Activated B cell treated with CpG ODN at 0.5 μM for 24 hours (primary cell): ENCODE measurements at regions not wholly inside any gene's neighbourhood (a gene's known extent, or its start where the extent isn't known, plus 50 kb on each side); places are given as distances from the start of the nearest gene placed in this dataset.

ENCODE experiments used
- ATAC-seq: fragments of 200-7000 bp; cut with Tn5 transposase; one replicate; pipeline ENCODE4 v1.10.0; 2021; ENCODE audit warnings: low read depth, mild to moderate bottlenecking, moderate library complexity
- CTCF ChIA-PET: fragments of 350-600 bp; sonication (Branson Sonifier 250); formaldehyde crosslinking; loops from one replicate; lab custom pipeline; 2021; ENCODE audit warnings: antibody characterized with exemption; lab: Charles Lee
- POLR2A ChIA-PET: fragments of 350-600 bp; sonication (Branson Sonifier 250); formaldehyde crosslinking; loops from one replicate; lab custom pipeline; 2021; ENCODE audit warnings: antibody characterized with exemption; lab: Charles Lee
- DNase-seq: peaks from one replicate; pipeline ENCODE4 v3.0.0; 2022
- H3K27ac Mint-ChIP-seq: one replicate; pipeline ENCODE4 v1.8.0; 2020; ENCODE audit warnings: mixed read lengths
- H3K27me3 Mint-ChIP-seq: one replicate; pipeline ENCODE4 v1.8.0; 2021; ENCODE audit warnings: mixed read lengths
- H3K36me3 Mint-ChIP-seq: one replicate; pipeline ENCODE4 v1.8.0; 2021; ENCODE audit warnings: low read depth, mixed read lengths
- H3K4me1 Mint-ChIP-seq: one replicate; pipeline ENCODE4 v1.8.0; 2021; ENCODE audit warnings: mixed read lengths
- H3K4me3 Mint-ChIP-seq: one replicate; pipeline ENCODE4 v1.8.0; 2020; ENCODE audit warnings: mild to moderate bottlenecking, mixed read lengths
- H3K9me3 Mint-ChIP-seq: one replicate; pipeline ENCODE4 v1.8.0; 2020; ENCODE audit warnings: mixed read lengths
- intact Hi-C: fragments of 100-400 bp; cut with micrococcal nuclease; formaldehyde crosslinking; loops from one replicate; pipeline ENCODE4 v1.15.1; 2024
- TF ChIP-seq, protein P1 (sequence below): fragments of 200-600 bp; IDR thresholded peaks from one replicate; pipeline ENCODE4 v1.8.0; 2022; ENCODE audit warnings: antibody characterized with exemption, mild to moderate bottlenecking

DNA sequence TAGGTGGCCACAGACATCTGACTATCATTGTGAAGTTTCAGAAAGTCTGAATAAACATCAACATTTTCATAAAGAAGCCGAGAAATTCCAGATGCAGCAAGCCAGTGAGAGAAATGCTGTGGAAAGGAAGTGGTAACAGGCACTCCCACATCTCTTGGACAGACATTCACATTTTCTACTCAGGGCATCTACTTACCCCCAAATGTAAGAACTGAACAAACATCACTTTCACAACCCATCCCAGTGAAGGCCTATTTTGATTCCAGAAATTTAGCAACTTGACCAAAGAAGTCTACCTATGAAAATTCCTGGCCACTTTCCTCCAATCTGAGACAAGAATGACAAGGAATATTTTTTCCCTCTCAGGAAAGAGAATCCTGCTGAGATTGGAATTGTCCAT is 224.8 kb upstream of the DCBLD2 start:
- POLR2A ChIA-PET = no interaction called here
- H3K4me3 Mint-ChIP-seq = no peak overlapping the region
- CTCF ChIA-PET = no interaction called here
- H3K36me3 Mint-ChIP-seq = no peaks in the 10 kb centered on the region
- no peaks in the 10 kb centered on the region for H3K27me3 Mint-ChIP-seq
- intact Hi-C loops = no loop called here
- TF ChIP-seq, protein P1, sequence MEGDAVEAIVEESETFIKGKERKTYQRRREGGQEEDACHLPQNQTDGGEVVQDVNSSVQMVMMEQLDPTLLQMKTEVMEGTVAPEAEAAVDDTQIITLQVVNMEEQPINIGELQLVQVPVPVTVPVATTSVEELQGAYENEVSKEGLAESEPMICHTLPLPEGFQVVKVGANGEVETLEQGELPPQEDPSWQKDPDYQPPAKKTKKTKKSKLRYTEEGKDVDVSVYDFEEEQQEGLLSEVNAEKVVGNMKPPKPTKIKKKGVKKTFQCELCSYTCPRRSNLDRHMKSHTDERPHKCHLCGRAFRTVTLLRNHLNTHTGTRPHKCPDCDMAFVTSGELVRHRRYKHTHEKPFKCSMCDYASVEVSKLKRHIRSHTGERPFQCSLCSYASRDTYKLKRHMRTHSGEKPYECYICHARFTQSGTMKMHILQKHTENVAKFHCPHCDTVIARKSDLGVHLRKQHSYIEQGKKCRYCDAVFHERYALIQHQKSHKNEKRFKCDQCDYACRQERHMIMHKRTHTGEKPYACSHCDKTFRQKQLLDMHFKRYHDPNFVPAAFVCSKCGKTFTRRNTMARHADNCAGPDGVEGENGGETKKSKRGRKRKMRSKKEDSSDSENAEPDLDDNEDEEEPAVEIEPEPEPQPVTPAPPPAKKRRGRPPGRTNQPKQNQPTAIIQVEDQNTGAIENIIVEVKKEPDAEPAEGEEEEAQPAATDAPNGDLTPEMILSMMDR = no peak
- ATAC-seq (no peak), DNase-seq (no peak)
- no peaks in the 10 kb centered on the region for H3K9me3 Mint-ChIP-seq
- H3K4me1 Mint-ChIP-seq = no peaks in the 10 kb centered on the region
- H3K27ac Mint-ChIP-seq = no peak overlapping the region

DNA sequence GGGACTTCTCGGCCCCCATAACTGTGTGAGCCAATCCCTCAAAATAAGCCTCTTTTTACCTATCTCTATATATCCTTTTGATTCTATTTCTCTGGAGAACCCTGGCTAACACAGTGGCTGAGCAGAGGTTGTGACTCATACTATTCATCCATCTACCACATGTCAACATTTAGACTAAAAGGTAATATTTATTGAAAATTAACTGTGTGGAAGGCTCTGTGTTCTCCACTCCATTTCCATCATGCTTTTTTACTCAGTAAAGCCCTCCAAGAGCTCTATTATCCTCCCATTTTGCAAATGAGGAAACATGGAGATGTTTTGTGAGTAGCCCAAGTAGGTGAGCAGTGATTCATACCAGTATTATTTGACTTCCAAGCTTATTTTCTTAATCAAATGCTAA is 217.9 kb upstream of the DCBLD2 start:
- intact Hi-C loops = no loop called here
- DNase-seq (no peak), ATAC-seq (no peak)
- CTCF ChIA-PET = no interaction called here
- Mint-ChIP-seq H3K9me3 (no peaks in the 10 kb centered on the region), H3K36me3 (no peaks in the 10 kb centered on the region), H3K4me3 (no peak overlapping the region), H3K27ac (no peak overlapping the region), H3K4me1 (no peaks in the 10 kb centered on the region), H3K27me3 (no peaks in the 10 kb centered on the region)
- POLR2A ChIA-PET = no interaction called here
- TF ChIP-seq, protein P1 = no peak

DNA sequence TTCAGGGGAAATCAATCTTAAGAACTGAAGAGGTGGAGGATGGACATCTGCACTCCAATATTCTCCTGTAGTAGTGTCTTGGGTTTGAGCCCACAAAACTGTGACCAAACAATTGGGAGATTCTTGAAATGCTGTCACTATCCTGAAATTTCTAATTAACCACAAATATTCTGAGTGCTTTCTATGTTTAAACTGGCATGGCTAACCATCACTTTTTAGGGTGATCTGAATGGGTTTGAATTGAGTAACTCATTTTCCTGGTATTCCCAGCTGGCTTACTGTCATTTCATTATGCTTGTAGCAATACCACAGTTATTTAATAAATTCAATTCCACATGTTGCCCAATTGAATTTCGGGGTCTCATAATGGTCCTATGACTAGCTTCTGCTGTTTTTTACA is 216.9 kb upstream of the DCBLD2 start:
- ChIA-PET POLR2A (no interaction called here), CTCF (no interaction called here)
- no peak overlapping the region for H3K27ac Mint-ChIP-seq
- no peak for DNase-seq
- H3K4me1 Mint-ChIP-seq = no peaks in the 10 kb centered on the region
- H3K4me3 Mint-ChIP-seq = no peak overlapping the region
- TF ChIP-seq, protein P1 = no peak
- no peaks in the 10 kb centered on the region for H3K36me3 Mint-ChIP-seq
- intact Hi-C loops = no loop called here
- ATAC-seq = no peak
- H3K9me3 Mint-ChIP-seq = no peaks in the 10 kb centered on the region
- H3K27me3 Mint-ChIP-seq = no peaks in the 10 kb centered on the region

DNA sequence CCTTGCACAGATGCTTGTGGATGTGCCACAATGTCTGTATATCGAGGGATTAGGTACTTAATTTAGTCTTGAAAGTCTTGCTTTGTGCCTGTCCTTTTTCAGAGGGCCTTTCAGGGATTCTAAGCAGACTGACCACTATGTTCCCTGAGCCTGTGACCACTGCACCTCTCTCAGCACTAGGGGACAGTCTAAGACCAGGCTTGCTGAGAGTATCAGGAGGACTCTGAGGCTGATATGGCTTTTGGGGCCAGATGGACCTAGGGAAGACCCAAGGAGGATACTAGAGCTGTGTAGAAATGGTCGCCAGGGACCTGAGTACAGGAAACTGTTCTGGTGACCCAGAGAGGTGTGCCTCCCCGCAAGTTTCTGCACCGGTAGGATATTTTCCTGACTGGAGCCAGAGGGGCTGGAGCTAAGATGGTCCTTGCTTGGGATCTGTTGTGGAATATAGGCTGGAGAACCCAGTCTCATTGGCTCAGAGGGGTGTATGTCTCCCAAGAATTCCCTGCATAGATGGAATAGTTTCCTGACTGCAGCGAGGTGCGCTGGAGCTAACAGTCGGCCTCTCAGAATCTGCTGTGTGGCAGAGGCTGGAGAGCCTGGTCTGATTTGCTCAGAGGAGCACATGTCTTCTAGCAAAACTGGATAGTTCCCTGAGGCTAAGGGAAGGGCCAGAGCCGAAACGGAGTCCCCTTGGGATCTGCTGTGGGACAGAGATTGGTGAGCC is 213.2 kb upstream of the DCBLD2 start:
- Mint-ChIP-seq H3K4me1 (no peaks in the 10 kb centered on the region), H3K36me3 (no peaks in the 10 kb centered on the region), H3K27ac (no peak overlapping the region), H3K27me3 (no peaks in the 10 kb centered on the region), H3K4me3 (no peak overlapping the region), H3K9me3 (no peaks in the 10 kb centered on the region)
- TF ChIP-seq, protein P1 = no peak
- POLR2A ChIA-PET = no interaction called here
- intact Hi-C loops = no loop called here
- DNase-seq (no peak), ATAC-seq (no peak)
- CTCF ChIA-PET = no interaction called here

DNA sequence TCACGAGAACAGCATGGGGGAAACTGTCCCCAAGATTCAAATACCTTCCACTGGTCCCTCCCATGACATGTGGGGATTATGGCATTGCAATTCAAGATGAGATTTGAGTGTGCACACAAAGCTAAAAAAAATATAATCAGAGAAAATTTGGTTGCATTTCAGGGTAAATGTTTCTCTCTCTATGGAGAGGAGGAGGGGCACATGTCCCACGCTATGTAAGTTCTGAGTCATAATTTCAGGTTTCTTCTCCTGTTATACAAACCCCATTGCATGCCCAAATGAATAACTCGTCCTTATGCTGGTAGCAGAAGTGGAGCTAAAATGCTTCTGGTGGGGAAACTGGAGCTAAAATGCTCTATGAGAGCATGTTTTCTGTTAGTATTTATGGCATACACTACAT is 209.7 kb upstream of the DCBLD2 start:
- POLR2A ChIA-PET = no interaction called here
- intact Hi-C loops = no loop called here
- H3K4me3 Mint-ChIP-seq = no peak overlapping the region
- DNase-seq = no peak
- no peak for ATAC-seq
- CTCF ChIA-PET = no interaction called here
- H3K27ac Mint-ChIP-seq = no peak overlapping the region
- TF ChIP-seq, protein P1 = no peak
- H3K4me1 Mint-ChIP-seq = no peaks in the 10 kb centered on the region
- H3K9me3 Mint-ChIP-seq = no peaks in the 10 kb centered on the region
- H3K36me3 Mint-ChIP-seq = no peaks in the 10 kb centered on the region
- H3K27me3 Mint-ChIP-seq = no peaks in the 10 kb centered on the region
